SK-MEL-5 (cell line): ENCODE measurements at regions not wholly inside any gene's neighbourhood (a gene's known extent, or its start where the extent isn't known, plus 50 kb on each side); places are given as distances from the start of the nearest gene placed in this dataset.

Experiments used
- DNase-seq: peaks from one replicate; pipeline ENCODE4 v3.0.0-alpha.2; 2016; ENCODE audit warnings: low read depth, low spot score
- in situ Hi-C: cut with HindIII; loops from 2 replicates; pipeline ENCODE4 v1.10.0; 2016; ENCODE audit warnings: low sequenced_read_pairs, high pct_unique_total_duplicates, low pct_unique_long_range_greater_than_20kb

- DNase-seq: no peak
- in situ Hi-C loops: no loop called here
Observed at GRCh38 chr15:39393575-39394335, 187.1 kb upstream of the THBS1 start.

DNA sequence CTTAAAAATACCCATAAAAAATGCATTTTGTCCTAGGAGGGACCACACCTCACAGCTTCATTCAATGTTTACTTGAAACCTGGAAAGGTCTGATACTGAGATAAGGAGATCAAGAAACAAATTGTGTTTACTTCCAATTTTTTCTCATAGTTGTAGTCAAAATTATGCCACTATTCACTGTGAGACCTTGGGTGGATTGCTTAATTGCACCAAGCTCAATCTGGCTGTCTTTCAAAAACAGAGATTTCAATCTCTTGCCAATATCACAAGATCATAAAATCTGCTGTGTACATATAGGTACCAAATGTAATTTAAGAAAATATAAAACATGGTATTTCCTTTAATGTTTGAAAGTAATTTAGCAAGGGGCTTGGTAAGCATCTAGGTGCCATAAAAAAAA lies 186.4 kb upstream of the THBS1 start:
- in situ Hi-C loops: no loop called here
- no peak for DNase-seq

DNA sequence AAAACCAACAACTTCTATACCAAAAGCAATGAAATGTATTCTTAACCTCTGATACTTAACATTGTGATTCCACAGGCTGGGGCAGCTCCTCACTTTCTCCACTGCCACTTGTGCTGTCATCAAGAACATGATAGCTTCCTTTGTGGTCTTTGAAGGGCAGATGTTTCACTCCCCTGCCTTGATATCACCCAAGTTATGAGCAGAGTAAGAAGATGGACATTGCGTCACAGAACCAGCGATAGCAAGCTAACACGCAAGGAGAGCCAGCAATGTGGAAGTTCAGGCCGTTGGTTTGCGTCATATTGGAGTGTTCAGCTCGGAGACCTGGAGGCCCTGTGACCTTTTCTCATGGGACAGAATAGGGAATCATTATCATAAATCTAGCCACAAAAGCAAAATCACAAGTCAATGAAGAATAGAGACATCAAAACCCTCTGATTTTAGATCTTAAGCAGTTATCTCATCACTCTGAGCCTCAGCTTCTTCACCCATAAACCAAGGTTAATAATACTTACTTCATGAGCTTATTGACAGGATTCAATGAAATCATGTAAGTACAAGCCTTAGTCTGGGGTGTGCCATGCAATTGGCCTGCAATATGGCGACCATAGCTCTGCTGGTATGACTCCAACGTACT lies 183.8 kb upstream of the THBS1 start:
- in situ Hi-C loops: no loop called here
- DNase-seq: no peak

- in situ Hi-C loops: no loop called here
- DNase-seq: no peak
Observed at GRCh38 chr15:39397883-39398282, 183.0 kb upstream of the THBS1 start.

- in situ Hi-C loops: no loop called here
- no peak for DNase-seq
Observed at GRCh38 chr15:39399600-39399999, 181.3 kb upstream of the THBS1 start.

DNA sequence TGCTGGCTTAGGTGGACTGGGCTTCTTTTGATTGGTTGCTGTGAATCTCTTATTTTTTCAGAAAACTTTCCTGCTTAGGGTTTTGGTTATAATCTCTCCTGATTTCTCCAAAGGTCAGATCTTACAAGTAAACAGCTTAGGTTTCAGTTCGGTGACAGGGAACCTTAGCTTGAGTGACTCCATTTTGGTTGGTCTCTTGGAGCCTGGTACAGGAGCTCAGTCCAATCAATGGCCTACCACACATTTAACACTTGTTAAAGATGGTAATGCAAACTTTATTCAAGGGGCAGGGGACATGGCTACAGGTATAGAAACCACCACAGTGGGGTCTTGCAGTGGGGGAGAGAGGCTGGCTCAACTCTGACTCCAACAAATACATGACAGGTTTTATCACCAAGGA lies 180.9 kb upstream of the THBS1 start:
- in situ Hi-C loops: no loop called here
- no peak for DNase-seq

DNA sequence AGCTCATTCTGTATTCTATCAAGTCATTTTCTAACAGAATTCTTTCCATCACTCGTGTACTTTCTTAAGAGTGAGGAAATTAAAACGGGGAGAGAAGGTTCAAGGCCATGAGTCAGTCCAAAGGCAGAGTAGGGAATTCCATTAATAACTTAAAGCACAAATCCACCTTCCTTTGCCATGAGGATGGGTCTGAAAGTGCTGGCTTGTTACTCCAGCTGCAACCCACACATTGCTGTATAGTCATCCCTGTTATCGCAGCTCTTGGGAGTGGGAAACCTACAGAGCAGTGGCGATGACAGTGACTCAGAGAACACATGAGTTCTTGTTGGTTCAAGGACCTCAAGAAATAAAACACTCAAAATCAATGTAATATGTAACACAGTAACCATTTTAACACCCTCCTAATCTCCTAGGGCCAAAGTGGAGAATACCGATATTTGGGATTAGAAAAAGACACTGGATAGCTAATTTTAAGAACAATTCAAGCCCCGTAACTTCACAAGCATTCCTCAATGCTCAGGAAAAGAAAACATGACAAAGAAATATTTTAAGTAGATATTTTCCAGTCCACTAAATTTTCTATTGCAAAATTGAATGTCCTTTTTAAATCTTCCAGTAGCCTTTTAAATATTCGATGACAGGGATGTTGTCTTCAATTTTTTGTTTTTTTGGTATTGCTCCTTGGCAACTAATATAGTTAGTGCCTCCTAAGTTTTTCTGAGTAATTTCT lies 179.9 kb upstream of the THBS1 start:
- no peak for DNase-seq
- in situ Hi-C loops: no loop called here

DNA sequence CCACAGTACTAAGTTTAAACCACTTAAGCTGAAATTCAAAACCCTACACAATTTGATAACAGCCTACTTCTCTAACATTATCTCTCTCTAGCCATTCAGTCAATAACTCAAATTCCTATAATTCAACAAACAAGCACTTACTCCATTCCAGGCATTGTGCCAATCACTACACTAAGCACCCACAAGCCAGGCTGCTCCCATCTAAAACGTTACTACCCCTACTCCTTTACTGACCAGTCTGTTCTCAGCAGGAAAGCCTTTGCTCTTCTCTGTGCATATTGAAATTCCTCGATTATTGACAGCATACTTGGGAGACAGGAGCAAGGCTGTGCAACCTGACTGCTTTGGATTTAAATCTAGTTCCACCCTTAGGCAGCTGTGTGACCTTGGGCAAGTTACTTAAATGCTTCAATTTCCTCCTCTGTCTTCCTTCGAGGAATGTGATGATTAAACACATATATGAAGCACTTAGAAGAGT lies 177.2 kb upstream of the THBS1 start:
- in situ Hi-C loops: no loop called here

GRCh38 chr15:39404767-39405181 lies 176.1 kb upstream of the THBS1 start:
- in situ Hi-C loops: no loop called here
- peak; percentile 97 for DNase-seq

More for the DNA sequence above, 177.2 kb upstream of the THBS1 start:
- no peak for DNase-seq

DNA sequence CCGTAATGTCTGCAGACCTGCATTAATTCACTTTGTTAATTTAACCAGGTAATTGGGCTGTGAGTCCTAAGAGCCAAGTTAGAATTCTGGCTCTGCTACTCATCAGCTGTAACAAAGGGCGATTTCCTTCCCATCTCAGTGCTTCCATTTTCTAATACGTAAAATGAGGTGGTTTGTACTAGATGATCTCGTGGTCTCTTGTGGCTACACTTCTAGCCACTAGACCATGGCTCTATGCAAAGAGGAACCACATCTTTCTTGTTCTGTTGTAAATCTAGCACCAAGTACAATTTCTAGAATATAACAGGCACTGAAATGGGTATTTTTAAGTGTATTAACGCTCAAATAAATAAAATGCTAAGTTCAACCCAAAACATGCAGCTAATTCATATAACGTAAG lies 174.4 kb upstream of the THBS1 start:
- in situ Hi-C loops: no loop called here
- DNase-seq: no peak

DNA sequence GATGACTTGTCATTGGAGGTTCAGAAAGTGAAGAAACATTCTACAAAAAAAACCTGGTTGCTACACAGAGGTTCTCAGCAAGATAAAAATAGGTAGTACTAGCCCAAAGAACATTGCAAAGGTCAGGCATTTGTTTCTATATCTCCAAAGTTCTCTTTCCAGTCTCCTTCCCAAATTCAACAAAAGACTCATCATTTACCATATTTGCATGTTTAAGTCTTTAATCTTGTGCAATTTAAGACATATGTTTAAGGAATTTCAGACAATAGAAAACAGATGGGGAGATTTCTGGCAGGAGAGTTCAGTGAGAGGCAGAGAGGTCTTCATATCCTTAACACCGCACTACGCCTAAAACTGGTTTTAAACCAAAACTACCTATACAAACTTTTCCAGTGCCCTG lies 173.8 kb upstream of the THBS1 start:
- in situ Hi-C loops: no loop called here
- DNase-seq: no peak

GRCh38 chr15:39409876-39410530 lies 170.9 kb upstream of the THBS1 start:
- DNase-seq: no peak
- in situ Hi-C loops: no loop called here

DNA sequence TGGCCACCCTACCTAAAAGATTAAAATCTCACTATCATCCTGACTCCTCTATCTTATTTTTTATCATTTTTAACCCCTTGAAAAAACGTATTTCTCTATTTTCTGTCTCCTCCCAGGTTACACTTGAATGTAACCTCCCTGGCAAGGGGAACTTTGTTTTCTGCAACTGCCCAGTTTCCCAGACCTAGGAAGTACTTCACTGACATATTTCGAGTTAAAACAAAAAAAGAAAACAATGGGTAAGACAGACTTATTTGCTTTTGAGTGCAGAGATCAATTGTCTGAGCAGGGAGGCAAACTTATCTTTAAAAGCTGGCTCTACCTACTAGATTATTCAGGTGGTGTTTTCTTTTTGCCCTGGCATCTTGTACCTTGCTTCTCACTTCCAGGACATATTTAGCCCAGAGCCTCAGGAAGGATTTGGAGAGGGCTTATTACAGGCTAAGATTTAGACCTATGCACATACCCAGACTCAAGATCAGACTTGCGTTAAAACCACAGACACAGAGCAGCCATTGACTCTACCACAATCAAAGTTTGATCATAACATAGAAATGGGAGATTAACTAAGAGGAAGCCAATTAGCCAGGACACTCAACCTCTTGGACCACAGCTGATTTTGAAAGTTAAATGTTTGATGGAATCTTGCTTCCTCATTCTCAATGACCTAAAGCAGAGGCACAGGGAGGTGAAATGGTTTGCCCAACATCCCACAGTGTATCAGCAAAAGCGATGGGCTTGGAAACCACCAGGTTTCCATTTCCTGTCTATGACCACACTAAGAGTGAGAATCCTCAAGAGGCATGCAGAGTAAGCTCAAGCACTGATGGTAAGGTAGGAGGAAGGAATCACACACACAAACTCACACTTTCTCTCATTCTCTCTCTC lies 169.5 kb upstream of the THBS1 start:
- in situ Hi-C loops: no loop called here
- no peak for DNase-seq

- no peak for DNase-seq
- in situ Hi-C loops: no loop called here
Observed at GRCh38 chr15:39413558-39413957, 167.3 kb upstream of the THBS1 start.

DNA sequence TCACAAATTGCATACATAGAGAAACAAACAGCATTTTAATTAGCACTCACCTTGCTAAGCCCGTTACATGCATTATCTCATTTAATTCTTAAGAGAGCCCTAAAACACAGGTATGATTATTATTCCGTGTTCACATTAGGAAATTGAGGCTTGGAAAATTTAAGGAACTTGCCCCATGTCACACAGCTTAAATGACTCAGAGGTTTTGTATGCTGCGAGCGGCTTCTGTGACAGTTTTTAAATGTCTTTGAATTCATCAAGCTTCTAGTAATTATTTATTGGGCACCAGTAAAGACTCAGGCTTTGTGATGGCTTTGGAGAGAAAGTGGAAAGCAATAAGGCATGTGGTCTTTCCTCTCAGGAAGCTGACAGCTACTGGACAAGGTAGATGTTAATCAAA lies 166.7 kb upstream of the THBS1 start:
- no peak for DNase-seq
- in situ Hi-C loops: no loop called here

GRCh38 chr15:39415634-39416033 lies 165.2 kb upstream of the THBS1 start:
- in situ Hi-C loops: no loop called here
- no peak for DNase-seq

DNA sequence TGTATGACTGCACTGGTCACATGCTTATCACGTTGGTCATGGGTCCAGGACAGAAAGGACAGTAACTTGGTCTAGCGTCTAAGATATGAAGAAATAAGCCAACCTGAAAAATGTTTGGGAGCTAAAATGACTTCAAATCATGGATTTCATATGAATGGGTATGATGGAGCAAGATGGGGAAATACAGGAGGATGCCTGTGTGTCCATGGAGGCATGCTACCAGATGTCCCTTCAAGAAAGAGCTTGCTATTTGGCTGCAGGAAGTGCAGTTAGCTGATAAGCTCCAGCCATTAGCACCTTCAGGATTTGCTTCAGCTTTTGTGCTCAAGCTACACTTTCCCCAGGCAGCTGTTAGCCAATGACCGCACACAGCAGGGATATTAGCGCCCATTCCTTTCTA lies 164.6 kb upstream of the THBS1 start:
- no peak for DNase-seq
- in situ Hi-C loops: no loop called here
